ENCODE measurements at regions not wholly inside any gene's neighbourhood (a gene's known extent, or its start where the extent isn't known, plus 50 kb on each side); places are given as distances from the start of the nearest gene placed in this dataset.

DNA sequence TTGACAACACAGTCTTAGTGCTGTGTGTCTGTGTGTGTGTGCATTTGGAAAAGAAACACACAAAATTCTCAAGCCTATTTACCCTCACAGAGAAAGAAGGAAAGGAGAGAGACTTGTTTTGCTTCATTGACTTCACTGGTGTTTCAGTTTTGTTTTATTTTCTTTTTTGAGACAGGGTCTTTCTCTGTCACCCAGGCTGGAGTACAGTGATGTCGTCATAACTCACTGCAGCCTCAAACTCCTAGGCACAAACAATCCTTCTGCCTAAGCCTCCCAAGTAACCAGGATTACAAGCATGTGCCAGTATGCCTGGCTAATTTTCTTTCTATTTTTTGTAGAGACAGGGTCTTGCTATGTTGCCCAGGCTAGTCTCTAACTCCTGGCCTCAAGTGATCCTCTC lies 636.9 kb downstream of the TAFA4 start:
- DNase-seq (ENCODE audit: low spot score): no peak

DNA sequence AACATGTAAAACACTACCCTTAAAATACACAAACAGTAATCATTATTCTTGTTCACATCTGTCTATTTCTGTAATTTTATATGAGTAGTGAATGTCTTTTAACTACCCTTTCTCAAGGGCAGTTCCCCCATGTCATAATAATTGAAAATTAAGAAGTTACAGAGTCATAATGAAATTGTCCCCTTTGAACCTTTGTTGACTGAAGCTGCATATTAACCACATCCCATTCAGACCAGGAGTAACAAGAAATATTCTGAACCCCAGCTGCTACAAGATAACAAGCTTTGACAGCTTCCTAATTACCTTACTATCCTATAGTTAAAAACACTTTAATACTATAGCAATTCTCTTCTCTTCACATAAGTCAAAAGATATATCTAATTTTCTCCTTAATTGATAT lies 635.9 kb upstream of the SUCLG2 start:
- DNase-seq (ENCODE audit: low spot score): no peak

DNA sequence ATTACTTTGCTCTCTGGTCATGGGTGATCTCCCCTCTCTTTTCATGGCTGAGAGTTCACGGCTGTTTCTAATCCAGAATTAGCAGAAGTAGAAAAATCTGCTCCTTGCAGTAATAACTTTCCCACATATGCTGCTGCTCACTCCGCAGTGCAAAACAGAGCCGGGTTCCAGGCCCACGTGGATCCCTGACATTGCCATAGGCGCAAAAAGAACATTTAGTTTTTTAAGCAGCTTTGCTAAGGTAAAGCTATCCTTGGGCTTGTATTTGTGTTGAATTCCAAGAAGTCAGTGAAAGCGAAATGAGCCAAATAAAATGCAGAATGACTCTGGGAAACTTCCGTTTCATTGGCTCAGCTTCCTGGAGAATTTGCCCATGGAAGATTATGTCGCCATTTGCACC lies 633.7 kb upstream of the SUCLG2 start:
- DNase-seq (ENCODE audit: low spot score): no peak

DNA sequence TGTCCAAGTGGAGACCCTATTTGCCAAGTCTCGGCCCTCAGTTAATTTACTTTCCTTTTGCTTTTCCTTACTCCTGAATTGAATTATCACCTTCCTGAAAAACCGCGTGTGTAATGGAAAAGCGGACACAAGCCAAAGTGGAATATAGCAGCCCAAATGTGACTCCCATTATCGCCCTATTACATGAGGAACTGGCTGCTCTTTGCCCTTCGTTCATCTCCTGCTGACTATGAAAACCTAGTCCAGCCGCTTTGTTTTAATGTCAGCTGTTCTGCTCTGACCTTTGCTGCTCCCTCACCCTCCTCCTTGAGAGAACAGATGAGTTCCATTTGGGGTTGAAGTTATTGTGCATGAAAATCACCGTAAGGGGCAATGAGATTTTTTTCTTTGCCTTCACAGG lies 632.7 kb upstream of the SUCLG2 start:
- no peak for DNase-seq (ENCODE audit: low spot score)

DNA sequence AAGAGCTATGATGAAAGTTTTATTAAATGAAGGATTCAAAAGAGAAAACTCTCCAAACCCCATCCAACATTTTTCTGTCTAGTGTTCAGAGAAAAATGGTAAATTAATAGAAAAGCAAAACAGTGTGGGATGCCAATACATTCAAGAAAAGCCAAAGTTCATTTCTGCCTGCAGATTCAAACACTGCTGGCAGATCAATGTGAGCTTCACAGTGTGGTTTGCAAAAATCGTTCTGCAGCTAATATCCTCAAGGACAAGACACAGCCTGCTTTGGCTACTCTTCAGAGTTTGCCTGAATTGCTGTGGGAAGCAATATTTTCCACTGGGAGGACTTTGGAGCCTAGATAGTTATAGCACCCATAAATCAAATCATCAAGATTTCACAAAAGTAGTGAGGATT lies 619.9 kb upstream of the SUCLG2 start:
- no peak for DNase-seq (ENCODE audit: low spot score)

DNA sequence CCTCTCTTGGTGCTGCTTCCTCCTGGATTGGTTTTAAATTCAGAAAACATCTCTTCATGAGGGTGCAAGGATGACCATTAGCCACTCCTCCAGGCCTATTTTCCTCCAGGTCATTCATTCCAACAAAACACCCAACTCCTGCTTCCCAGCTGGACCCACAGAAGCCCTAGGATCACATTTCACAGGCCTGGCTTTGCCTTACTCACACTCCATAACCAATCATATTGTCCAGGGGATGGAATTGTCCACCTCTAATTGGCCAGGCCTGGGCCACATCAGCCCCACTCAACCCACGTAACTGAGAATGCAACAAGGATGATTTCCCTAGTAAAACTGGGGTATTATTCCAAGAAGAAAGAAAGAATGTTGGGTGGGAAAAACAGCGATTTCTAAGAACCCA lies 616.7 kb upstream of the SUCLG2 start:
- DNase-seq (ENCODE audit: low spot score): no peak

DNA sequence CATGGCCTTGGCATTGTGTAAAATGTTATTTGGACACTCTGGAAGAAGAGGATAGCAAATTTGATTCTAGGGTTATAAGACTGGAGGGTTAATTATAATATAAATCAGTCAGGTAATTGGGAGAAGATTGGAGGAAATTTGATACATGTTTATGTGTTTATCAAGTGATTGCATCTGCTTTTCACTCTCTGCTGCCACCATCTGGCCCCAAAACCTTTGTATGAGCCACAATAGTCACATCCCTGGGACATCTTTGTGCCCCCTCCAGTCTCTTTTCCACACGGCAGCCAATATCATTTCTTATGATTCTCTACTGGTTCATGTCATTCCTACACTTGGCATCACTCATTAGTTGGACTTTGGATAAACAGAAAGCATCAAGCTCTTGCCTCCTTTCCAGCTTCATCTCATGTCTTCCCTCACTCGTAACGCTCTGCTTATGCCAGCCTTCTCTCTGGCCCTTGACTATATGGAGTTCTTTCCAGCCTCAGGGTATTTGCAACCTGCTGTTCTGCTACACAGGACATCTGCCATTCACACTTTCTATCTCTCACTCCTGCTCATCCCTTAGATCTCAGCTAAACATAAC lies 602.3 kb upstream of the SUCLG2 start:
- DNase-seq (ENCODE audit: low spot score): peak; percentile 8

DNA sequence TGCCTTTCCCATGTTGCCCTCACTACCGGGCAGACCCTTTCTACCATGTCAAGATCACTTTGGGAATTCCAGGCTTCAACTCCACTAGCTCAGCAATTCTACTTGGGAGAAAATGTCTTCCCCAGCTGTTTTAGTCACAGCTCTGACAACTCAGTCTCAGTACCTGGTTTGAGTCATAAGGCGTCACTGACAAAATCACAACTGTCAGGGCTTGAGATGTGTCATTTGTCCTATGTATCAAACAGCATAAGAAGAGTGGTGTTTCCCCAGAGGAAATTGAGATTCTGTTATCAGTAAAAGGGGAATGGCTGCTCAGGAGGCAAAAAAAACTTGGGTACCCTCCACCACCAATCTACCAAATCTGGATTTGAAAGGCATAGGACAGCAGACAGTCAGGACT lies 594.9 kb upstream of the SUCLG2 start:
- DNase-seq (ENCODE audit: low spot score): no peak

DNA sequence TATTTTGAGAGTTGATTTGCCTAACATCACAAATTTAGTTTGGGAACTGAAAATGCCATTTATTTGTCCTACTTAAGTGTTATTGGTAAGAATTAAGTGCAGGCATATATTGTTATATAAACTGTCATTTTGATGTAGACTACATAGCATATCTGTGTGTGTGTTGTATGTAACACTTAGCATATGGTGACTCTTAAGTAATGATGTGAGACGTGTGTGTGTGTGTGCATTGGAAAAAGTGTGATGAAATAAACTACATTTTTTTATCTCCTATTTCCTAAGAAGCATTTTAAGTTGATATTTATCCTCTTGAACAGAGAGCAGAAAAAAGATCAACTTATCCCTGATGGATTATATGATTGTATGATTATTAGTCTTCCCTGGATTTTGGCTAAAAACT lies 588.2 kb upstream of the SUCLG2 start:
- no peak for DNase-seq (ENCODE audit: low spot score)

DNA sequence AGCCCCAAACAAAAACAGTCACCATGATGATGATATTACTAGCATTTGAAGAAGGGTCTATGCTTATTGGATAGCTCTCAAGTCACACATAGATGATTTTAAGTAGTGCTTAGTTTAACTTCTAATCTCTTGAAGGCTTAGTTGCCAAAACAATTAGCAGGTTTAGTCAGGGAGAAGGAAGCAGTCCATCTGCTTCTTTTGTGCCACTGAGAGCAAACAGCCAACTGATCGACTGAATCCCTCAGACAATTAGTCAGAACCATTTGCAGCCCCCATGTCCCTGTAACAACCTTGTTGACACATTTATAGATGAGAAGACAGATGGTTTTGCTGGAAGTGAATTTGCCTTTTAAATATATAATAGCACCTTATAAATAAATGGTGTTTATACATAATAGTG lies 585.1 kb upstream of the SUCLG2 start:
- no peak for DNase-seq (ENCODE audit: low spot score)

DNA sequence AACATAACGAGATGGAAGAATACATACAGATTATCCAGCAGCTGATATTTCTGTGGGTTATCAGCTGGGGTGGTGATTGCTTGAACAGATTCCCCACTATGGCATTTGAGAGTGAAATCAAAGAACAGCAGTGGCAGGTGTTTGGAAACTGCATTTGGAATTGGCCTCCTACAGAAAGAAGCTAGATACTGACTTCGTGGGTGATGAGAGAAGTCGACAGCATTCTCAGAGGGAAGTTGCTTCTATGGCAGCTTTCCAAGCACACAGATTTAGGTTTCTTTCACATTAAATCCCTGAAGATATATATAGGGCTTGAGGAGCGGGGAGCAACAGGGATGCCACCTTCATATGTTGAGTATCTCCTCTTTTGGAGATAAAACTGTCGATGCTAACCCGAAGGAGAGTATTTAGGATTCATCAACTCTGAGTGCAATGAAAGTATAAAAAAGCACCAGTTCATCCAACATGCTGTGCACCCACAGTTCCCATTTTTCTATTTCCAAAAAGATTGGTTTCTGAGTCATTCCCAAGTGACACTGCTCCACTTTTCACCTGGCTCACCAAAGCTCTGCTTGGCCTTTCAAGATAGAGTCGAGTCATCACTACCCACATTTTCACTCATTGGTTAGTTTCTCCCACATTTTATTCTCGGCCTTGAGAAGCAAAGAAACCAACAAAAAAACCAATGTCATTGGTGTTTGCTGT lies 579.8 kb upstream of the SUCLG2 start:
- no peak for DNase-seq (ENCODE audit: low spot score)

DNA sequence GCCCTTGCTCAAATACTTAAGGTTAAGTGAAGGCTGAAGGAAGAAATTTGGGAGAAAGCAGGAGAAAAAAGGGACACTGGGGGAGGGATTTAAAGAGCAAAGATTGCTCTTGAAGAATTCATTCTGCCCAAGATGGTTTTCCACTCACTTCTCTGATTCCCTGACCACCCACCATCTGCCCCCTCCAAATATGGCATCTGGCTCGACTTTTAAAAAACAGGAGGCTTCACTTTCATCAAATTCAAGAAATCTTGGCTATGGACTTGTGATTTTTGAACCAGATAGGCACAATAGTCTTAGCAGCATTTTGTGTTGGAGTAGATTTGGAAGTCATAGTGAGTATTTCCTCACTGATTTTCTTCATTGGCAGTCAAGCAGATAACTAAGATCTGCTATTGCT lies 574.4 kb upstream of the SUCLG2 start:
- no peak for DNase-seq (ENCODE audit: low spot score)

DNA sequence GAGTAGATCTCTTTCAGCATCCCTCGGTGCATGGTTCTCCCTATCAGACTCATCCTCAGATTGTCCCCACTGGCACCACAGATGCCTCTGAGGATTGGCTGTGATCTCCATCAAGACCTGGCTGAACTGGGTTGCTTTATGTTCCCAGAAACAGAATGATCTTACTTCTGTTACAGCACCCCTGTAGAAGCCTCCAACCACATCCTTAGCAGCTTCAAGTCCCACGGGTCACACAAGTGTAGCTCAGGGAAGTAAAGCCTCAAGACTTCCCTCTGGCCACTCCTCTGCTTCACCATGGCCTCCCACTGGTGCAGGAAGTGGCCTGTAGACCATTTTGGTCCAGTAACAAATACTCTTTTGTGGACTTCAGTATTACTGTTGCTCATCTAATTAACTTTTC lies 566.4 kb upstream of the SUCLG2 start:
- no peak for DNase-seq (ENCODE audit: low spot score)

DNA sequence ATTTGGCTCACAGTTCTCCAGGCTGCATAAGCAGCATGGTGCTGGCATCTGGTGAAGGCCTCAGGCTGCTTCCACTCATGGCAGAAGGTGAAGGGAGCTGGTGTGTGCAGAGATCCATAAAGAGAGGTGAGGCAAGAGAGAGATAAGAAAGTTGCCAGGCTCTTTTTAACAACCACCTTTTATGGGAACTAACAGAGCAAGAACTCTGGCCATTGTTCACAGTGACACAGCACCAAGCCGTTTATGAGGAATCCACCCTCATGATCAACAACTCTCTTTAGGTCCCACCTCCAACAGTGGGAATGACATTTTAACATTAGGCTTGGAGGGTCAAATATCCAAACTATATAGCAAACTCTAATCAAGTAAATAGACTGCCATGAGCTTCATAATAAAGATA lies 557.2 kb upstream of the SUCLG2 start:
- no peak for DNase-seq (ENCODE audit: low spot score)

DNA sequence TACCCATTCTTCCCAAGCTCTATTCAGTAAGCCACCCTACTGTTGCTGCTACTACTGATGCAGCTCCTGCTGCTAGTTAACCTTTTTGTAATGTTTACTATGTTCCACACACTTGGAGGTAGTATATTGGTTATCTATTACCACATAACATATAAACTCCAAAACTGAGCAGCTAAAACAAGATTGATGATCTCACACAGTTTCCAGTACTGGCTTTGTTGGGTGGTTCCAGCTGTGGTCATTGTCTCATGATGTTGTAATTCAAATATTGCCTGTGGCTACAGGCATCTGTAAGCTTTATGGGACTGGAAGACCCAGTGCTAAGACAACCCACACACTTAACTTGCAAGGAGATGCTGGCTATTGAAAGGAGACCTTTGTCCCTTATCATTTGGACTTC lies 556.2 kb upstream of the SUCLG2 start:
- peak; percentile 37 for DNase-seq (ENCODE audit: low spot score)

DNA sequence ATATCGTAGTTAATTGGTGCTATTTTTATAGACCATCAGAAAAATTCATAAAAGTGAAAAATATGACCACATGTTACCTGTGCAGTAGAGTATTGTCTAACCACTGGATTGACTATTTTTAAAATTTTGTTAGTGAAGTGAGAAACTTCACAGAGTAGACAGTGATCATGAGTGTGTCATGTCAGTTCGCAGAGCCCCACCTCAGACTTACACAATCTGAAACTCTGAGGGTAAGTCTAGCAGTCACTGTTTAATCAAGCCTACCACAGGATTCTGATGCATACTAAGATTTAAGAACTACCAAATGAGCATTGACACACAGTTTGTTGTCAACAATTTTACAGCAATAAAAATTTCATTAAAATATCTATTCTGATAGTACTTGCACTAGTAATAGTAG lies 552.9 kb upstream of the SUCLG2 start:
- no peak for DNase-seq (ENCODE audit: low spot score)

DNA sequence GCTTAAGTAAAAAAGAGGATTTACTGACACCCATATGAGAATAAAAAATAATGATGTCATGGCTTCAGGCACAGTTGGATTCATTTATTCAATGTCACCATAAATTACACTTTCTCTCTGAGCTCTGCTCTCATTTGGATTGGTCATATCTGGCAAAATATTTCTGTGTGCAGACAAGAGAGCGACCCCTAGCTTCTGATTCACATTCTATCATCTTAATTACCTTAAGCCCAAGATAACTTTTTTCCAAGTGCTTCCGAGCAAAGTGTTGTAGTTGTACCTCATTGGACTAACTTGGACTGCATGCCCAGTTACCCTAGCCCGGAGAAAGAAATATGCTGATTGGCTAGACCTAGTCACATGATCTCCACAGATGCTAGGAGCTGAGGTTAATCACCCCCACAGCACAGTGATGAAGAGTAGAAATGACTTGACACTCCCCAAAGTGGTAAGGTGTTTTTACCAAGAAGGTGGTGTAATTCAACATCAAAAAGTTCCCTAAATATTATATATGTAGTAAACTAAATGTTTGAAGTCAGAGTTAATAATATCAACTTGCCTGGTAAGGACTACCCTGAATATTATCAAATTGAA lies 552.2 kb upstream of the SUCLG2 start:
- no peak for DNase-seq (ENCODE audit: low spot score)

DNA sequence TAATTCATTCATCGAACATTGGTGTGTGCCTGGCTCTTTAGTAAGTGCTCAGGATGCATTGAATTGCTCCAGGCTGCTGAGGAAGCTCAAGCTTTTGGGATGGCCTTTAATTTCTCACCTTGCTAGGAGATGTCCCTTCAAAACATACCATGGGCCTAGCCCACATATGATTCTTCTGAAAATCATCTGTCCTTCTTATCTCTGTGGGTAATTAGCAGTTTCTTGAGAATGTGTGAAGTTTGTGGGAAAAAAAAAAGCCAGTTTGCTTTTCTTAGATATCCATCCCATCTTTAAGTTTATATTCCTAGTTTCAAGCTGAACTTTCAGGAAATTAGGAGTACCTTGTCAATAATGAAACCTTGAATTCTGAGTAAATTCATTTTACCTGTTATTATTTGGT lies 532.3 kb upstream of the SUCLG2 start:
- no peak for DNase-seq (ENCODE audit: low spot score)

DNA sequence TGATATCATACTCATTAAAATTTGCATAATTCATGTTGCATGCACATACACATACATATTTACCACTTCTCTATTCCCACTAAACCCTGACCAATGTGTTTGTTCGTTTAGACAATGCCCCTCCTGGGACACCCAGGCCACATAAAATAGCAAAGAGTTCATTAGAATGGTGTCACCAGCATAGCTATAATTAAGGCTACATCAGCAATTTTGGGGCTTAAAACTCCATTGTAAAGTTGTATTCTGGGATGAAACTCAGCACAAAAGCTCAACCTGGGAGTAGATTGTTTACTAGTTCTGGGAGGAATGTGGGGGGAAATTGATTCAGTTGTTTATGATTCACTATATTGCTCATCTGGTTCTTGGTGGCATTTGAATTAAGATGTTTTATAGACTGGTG lies 522.2 kb upstream of the SUCLG2 start:
- DNase-seq (ENCODE audit: low spot score): no peak

DNA sequence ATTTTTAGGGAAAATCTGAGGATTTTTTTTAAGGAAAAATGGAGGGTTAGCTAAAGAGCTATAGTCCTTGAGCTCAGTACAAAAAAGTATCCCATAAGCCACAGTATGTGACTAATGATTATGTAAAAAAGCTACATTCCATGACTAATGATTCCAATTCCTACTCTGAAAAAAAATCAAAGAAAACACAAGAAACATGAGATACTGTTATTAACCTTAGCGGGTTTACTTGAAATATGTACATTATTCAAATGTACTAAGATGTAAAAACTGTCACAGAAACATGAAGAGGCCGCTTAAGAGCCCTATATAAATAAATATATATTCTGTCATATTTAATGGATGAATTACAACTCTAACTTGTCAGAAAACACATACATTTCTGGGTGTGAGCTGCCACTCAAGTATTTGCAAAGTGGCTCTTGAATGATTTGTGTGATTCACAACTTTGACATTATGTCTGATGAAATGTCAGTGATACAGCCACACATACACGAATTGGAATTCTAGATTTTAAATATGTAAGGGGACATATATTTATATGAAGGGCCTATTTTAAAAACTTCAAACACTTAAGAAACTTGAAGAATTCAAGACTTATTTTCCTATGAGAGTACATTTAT lies 518.7 kb upstream of the SUCLG2 start:
- DNase-seq (ENCODE audit: low spot score): no peak

DNA sequence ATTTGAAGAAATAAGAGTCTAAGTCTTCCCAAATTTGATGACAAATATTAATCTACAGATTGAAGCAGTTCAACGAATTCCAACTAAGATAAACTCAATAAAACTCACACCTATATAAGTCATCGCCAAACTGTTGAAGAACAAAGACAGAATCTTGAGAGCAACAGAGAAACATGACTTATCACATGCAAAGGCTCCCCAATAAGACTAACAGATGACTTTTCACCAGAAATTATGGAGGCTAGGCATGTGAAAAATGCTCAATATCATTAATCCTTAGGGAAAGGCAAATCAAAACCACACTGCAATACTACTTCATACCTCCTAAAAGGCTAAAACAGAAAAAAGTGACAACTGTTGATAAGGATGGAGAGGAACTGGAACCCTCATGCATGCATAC lies 517.6 kb upstream of the SUCLG2 start:
- DNase-seq (ENCODE audit: low spot score): no peak

DNA sequence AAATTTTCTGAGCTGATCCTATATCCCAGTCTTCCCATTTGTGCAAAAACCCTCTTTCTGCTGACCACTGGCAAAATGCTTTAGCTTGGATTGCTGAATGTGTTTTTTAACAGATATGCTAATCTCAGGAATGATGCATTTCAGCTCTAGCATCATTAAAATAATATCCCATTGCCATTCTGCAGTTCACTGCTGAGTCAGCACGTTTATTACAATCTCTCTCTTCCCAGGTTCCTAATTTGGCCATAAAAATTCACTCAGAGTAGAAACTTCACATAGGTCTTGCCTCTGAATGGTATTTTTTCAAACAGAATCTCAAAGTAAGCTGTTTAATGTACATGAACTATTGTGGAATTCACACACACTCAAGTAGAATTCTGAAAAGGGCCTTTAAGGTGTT lies 509.6 kb upstream of the SUCLG2 start:
- no peak for DNase-seq (ENCODE audit: low spot score)

DNA sequence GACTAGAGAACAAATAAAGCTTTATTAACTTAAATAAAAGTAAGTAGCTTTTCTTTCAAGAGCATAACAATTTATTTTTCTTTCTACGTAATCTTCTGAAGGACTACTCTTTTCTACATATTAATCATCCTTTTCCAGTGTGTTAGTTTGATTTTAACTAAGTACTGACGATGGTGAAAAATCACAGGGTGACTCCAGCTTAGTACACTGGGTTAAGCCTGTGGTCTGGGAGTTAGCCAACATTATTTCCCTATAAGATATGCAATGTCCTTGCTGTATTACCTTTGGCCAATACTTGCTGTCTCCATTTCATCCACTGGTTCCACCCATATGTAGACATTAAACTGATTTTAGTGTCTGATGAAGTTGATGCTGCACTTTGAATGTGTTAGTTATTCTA lies 508.6 kb upstream of the SUCLG2 start:
- peak; percentile 4 for DNase-seq (ENCODE audit: low spot score)

DNA sequence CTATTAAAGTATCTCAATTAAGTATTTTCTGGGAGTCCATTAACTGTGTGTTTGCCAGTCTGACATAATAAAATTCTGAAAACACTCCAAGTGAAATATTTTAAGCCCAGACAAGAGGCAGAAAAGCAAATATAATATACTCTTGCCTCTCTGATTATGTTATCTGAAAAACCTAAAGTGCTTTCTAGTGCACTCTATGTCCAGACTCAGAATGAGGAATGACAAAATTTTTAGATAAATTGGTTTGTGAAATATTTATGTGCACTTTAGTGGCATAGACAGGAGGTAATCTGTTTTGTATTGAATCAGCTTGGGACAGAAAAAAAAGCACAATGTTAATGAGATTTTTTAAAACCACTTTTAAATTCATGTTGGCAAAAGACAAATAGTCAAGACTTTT lies 508.2 kb upstream of the SUCLG2 start:
- no peak for DNase-seq (ENCODE audit: low spot score)
